H1 (cell line): ENCODE measurements at regions not wholly inside any gene's neighbourhood (a gene's known extent, or its start where the extent isn't known, plus 50 kb on each side); places are given as distances from the start of the nearest gene placed in this dataset.

Experiments
- CTCF ChIA-PET: fragments of 300-600 bp; sonication (Branson Sonifier 250); formaldehyde crosslinking; loops from one replicate; lab custom pipeline; 2021; ENCODE audit not compliant: partially characterized antibody; lab: Charles Lee
- POLR2A ChIA-PET: fragments of 300-600 bp; sonication (Branson Sonifier 250); formaldehyde crosslinking; loops from one replicate; lab custom pipeline; 2021; ENCODE audit warnings: inconsistent platforms; ENCODE audit not compliant: partially characterized antibody; lab: Charles Lee
- DNase-seq, 2 experiments: peaks; one replicate each; pipeline versions ENCODE4 v3.0.0 to v3.0.0-alpha.2; 2010 to 2022; ENCODE audit warnings: low spot score in 2 of 2, low read depth in 1 of 2, mixed read lengths in 1 of 2
- FAIRE-seq: peaks from 2 replicates; lab custom pipeline; 2011; peaks lifted over from hg19 to GRCh38; lab: Jason Lieb, UNC
- H2AFZ ChIP-seq: 2 replicates; pipeline ENCODE4 v1.8.1; 2012; ENCODE audit warnings: low read length, inconsistent platforms
- H2AK5ac ChIP-seq: 2 replicates; pipeline ENCODE4 v1.6.1; 2013; ENCODE audit warnings: low read depth, low read length
- H2BK120ac ChIP-seq: replicated peaks from 2 replicates; pipeline ENCODE3; 2013; ENCODE audit warnings: low read depth, low read length, inconsistent platforms
- H2BK12ac ChIP-seq: 2 replicates; pipeline ENCODE4 v1.6.1; 2013; ENCODE audit warnings: low read depth, low read length
- H2BK15ac ChIP-seq: 2 replicates; pipeline ENCODE4 v1.6.1; 2013; ENCODE audit warnings: low read length
- H2BK20ac ChIP-seq: 2 replicates; pipeline ENCODE4 v1.6.1; 2013; ENCODE audit warnings: low read length
- H2BK5ac ChIP-seq: 2 replicates; pipeline ENCODE4 v1.6.1; 2013; ENCODE audit warnings: low read depth, low read length
- H3K14ac ChIP-seq: 2 replicates; pipeline ENCODE4 v1.6.1; 2013; ENCODE audit warnings: inconsistent platforms; ENCODE audit not compliant: insufficient read length
- H3K18ac ChIP-seq: 2 replicates; pipeline ENCODE4 v1.6.1; 2013; ENCODE audit warnings: low read length; ENCODE audit errors: extremely low read depth
- H3K23ac ChIP-seq: 2 replicates; pipeline ENCODE4 v1.6.1; 2013; ENCODE audit warnings: inconsistent platforms; ENCODE audit not compliant: insufficient read length
- H3K23me2 ChIP-seq: 2 replicates; pipeline ENCODE4 v1.6.1; 2013; ENCODE audit warnings: low read depth, low read length
- H3K27ac ChIP-seq: 2 replicates; pipeline ENCODE4 v1.6.1; 2011; ENCODE audit warnings: low read depth, low read length, inconsistent platforms
- H3K27me3 ChIP-seq, 4 experiments: replicated peaks in 1 of 4; 1 replicate in 1 of 4; 2 replicates in 3 of 4; pipeline versions ENCODE4 v1.6.1 to v1.8.1; 2011 to 2013; ENCODE audit warnings: low read length in 3 of 4, mild to moderate bottlenecking in 3 of 4, inconsistent platforms in 2 of 4, mixed read lengths in 2 of 4, moderate library complexity in 1 of 4; ENCODE audit not compliant: control insufficient read depth in 3 of 4, insufficient read depth in 3 of 4; ENCODE audit errors: extremely low read depth in 1 of 4
- H3K36me3 ChIP-seq, 4 experiments: 2 replicates each; pipeline versions ENCODE4 v1.6.1 to v1.8.1; 2011 to 2013; ENCODE audit warnings: mild to moderate bottlenecking in 4 of 4, low read length in 3 of 4, moderate library complexity in 2 of 4, control low read depth in 1 of 4, inconsistent platforms in 1 of 4; ENCODE audit not compliant: insufficient read depth in 4 of 4, control insufficient read depth in 2 of 4
- H3K4ac ChIP-seq: replicated peaks from 2 replicates; pipeline ENCODE3; 2013; ENCODE audit warnings: low read length, low read depth, mixed read lengths, inconsistent platforms; ENCODE audit not compliant: insufficient read length
- H3K4me1 ChIP-seq, 4 experiments: replicated peaks in 1 of 4; 1 replicate in 1 of 4; 2 replicates in 3 of 4; pipeline versions ENCODE4 v1.6.1 to v1.8.1; 2011 to 2013; ENCODE audit warnings: low read length in 3 of 4, inconsistent platforms in 2 of 4, mixed read lengths in 1 of 4; ENCODE audit not compliant: insufficient read depth in 4 of 4, control insufficient read depth in 3 of 4
- H3K4me2 ChIP-seq, 2 experiments: 2 replicates each; pipeline versions ENCODE4 v1.6.1 to v1.8.1; 2011 to 2013; ENCODE audit warnings: low read depth in 2 of 2, low read length in 2 of 2, control low read depth in 1 of 2, inconsistent platforms in 1 of 2, mild to moderate bottlenecking in 1 of 2; ENCODE audit not compliant: insufficient read depth in 1 of 2
- H3K4me3 ChIP-seq, 4 experiments: fragments of 200-600, 300-600 bp in 1 of 4; sonication (generic), shearing (Covaris generic), sonication (Bioruptor Twin) in 1 of 4; 2 replicates each; pipeline versions ENCODE4 v1.5.1 to v1.8.1; 2011 to 2016; ENCODE audit warnings: low read length in 4 of 4, low read depth in 3 of 4, control low read depth in 2 of 4, inconsistent platforms in 2 of 4, mild to moderate bottlenecking in 2 of 4, mixed read lengths in 1 of 4, moderate library complexity in 1 of 4; ENCODE audit not compliant: insufficient read depth in 2 of 4; ENCODE audit errors: extremely low read depth in 1 of 4
- H3K56ac ChIP-seq: replicated peaks from 2 replicates; pipeline ENCODE3; 2013; ENCODE audit warnings: low read depth, mild to moderate bottlenecking, mixed read lengths, low read length, inconsistent platforms; ENCODE audit not compliant: insufficient read length
- H3K79me1 ChIP-seq: 2 replicates; pipeline ENCODE4 v1.6.1; 2013; ENCODE audit warnings: low read depth, low read length, control low read depth
- H3K79me2 ChIP-seq, 2 experiments: 2 replicates each; pipeline versions ENCODE4 v1.6.1 to v1.8.1; 2012 to 2013; ENCODE audit warnings: low read length in 2 of 2, mild to moderate bottlenecking in 2 of 2, inconsistent platforms in 1 of 2; ENCODE audit not compliant: insufficient read depth in 2 of 2, control insufficient read depth in 1 of 2
- H3K9ac ChIP-seq, 4 experiments: replicated peaks in 1 of 4; 1 replicate in 1 of 4; 2 replicates in 3 of 4; pipeline versions ENCODE4 v1.6.1 to v1.8.1; 2011 to 2013; ENCODE audit warnings: low read depth in 3 of 4, low read length in 3 of 4, control low read depth in 2 of 4, mild to moderate bottlenecking in 2 of 4, moderate library complexity in 2 of 4, inconsistent platforms in 1 of 4; ENCODE audit errors: extremely low read depth in 1 of 4
- H3K9me3 ChIP-seq, 2 experiments: 2 replicates each; pipeline versions ENCODE4 v1.6.1 to v1.8.1; 2012 to 2013; ENCODE audit warnings: mild to moderate bottlenecking in 2 of 2, moderate library complexity in 2 of 2, control low read depth in 1 of 2, inconsistent platforms in 1 of 2, low read depth in 1 of 2, low read length in 1 of 2, mixed read lengths in 1 of 2; ENCODE audit not compliant: insufficient read depth in 2 of 2
- H4K20me1 ChIP-seq, 2 experiments: replicated peaks in 1 of 2; 2 replicates each; pipeline versions ENCODE3 to v1.8.1; 2011 to 2013; ENCODE audit warnings: inconsistent platforms in 2 of 2, low read length in 2 of 2, mild to moderate bottlenecking in 1 of 2; ENCODE audit not compliant: insufficient read depth in 2 of 2, control insufficient read depth in 1 of 2
- H4K5ac ChIP-seq: 2 replicates; pipeline ENCODE4 v1.6.1; 2013; ENCODE audit warnings: low read length, low read depth, mixed read lengths, inconsistent platforms; ENCODE audit not compliant: insufficient read length
- H4K8ac ChIP-seq: 2 replicates; pipeline ENCODE4 v1.8.0; 2013; ENCODE audit warnings: mild to moderate bottlenecking, moderate library complexity, low read length, inconsistent platforms; ENCODE audit not compliant: insufficient read depth; ENCODE audit errors: extremely low read depth
- H4K91ac ChIP-seq: replicated peaks from 2 replicates; pipeline ENCODE3; 2013; ENCODE audit warnings: low read length, mixed read lengths, inconsistent platforms; ENCODE audit not compliant: insufficient read length
- BRCA1 ChIP-seq: IDR thresholded peaks from 2 replicates; pipeline ENCODE4 v1.6.1; 2012; ENCODE audit warnings: low read depth, low read length, improper control_type of control experiment
- CBX8 ChIP-seq: fragments of 300-800, 300-1000 bp; sonication (generic); IDR thresholded peaks from 2 replicates; pipeline ENCODE4 v1.7.1; 2016; ENCODE audit warnings: low read depth, low read length, borderline replicate concordance
- GTF2F1 ChIP-seq: IDR thresholded peaks from 2 replicates; pipeline ENCODE4 v1.6.1; 2012; ENCODE audit warnings: low read depth, low read length, improper control_type of control experiment, borderline replicate concordance
- JUN ChIP-seq: IDR thresholded peaks from 2 replicates; pipeline ENCODE4 v1.6.1; 2011; ENCODE audit warnings: low read depth, mild to moderate bottlenecking, improper control_type of control experiment, low read length
- PHF8 ChIP-seq: fragments of 200-600 bp; sonication (generic); conservative IDR thresholded peaks from 2 replicates; pipeline ENCODE4 v1.7.1; 2012; ENCODE audit warnings: low read depth, mild to moderate bottlenecking, inconsistent platforms, low read length, moderate library complexity
- RNF2 ChIP-seq: fragments of 200-900, 300-1000 bp; sonication (generic); IDR thresholded peaks from 2 replicates; pipeline ENCODE4 v1.7.1; 2016; ENCODE audit warnings: borderline replicate concordance, low read depth, mild to moderate bottlenecking, antibody characterized with exemption, low read length; ENCODE audit not compliant: poor library complexity, severe bottlenecking; ENCODE audit errors: missing control alignments
- TAF7 ChIP-seq: optimal IDR thresholded peaks from 2 replicates; pipeline ENCODE3; 2011; ENCODE audit warnings: low read depth, mild to moderate bottlenecking, inconsistent platforms, low read length, moderate library complexity, borderline replicate concordance

- no peak overlapping the region for H3K4me2 ChIP-seq
- H3K56ac ChIP-seq, result no peak overlapping the region
- H3K23ac ChIP-seq, result no peak overlapping the region
- no peak overlapping the region for H4K8ac ChIP-seq
- H2BK12ac ChIP-seq, result no peak overlapping the region
- H3K4me1 ChIP-seq, result no peaks in the 10 kb centered on the region
- no peak overlapping the region for H2AFZ ChIP-seq
- H3K79me1 ChIP-seq, result no peaks in the 10 kb centered on the region
- H2BK20ac ChIP-seq, result no peak overlapping the region
- no peak for TF ChIP-seq CBX8
- no peak for TF ChIP-seq TAF7
- no peak for TF ChIP-seq BRCA1
- TF ChIP-seq JUN, result no peak
- no peak for TF ChIP-seq RNF2
- no peak for TF ChIP-seq PHF8
- TF ChIP-seq GTF2F1, result no peak
- CTCF ChIA-PET, result no interaction called here
- no peak overlapping the region for H3K9ac ChIP-seq
- H3K27me3 ChIP-seq, result no peaks in the 10 kb centered on the region
- no peak for FAIRE-seq
- H3K9me3 ChIP-seq, result no peaks in the 10 kb centered on the region
- H3K14ac ChIP-seq, result no peak overlapping the region
- H3K18ac ChIP-seq, result no peak overlapping the region
- POLR2A ChIA-PET, result no interaction called here
- no peaks in the 10 kb centered on the region for H3K23me2 ChIP-seq
- H2BK15ac ChIP-seq, result no peak overlapping the region
- no peak overlapping the region for H2BK120ac ChIP-seq
- no peak overlapping the region for H3K27ac ChIP-seq
- H3K4ac ChIP-seq, result no peak overlapping the region
- no peak overlapping the region for H3K4me3 ChIP-seq
- no peak for DNase-seq
- H4K20me1 ChIP-seq, result no peaks in the 10 kb centered on the region
- H4K91ac ChIP-seq, result no peak overlapping the region
- H3K79me2 ChIP-seq, result no peaks in the 10 kb centered on the region
- H3K36me3 ChIP-seq, result no peaks in the 10 kb centered on the region
- H2AK5ac ChIP-seq, result no peak overlapping the region
- H2BK5ac ChIP-seq, result no peak overlapping the region
- H4K5ac ChIP-seq, result no peak overlapping the region
Observed at GRCh38 chr6:23045280-23045679, 475.9 kb downstream of the HDGFL1 start.
